Activated CD4-positive, alpha-beta T cell treated with anti-CD3 and anti-CD28 coated beads for 24 hours (primary cell): ENCODE measurements at regions not wholly inside any gene's neighbourhood (a gene's known extent, or its start where the extent isn't known, plus 50 kb on each side); places are given as distances from the start of the nearest gene placed in this dataset.
"Not testable (repeated sequence)": the region's sequence is repeated elsewhere in the genome, so short reads cannot be mapped to it uniquely, and the experiment has no call there.

ENCODE experiments used
- DNase-seq, 2 donors: peaks; one replicate each; pipeline ENCODE4 v3.0.0-alpha.2; 2020; ENCODE audit warnings: low read depth in 2 of 2

GRCh38 chr10:80750268-80750667, 212.6 kb downstream of the SH2D4B start:
- no peak for DNase-seq

GRCh38 chr10:80751940-80752339, 214.2 kb downstream of the SH2D4B start:
- DNase-seq, result no peak

DNA sequence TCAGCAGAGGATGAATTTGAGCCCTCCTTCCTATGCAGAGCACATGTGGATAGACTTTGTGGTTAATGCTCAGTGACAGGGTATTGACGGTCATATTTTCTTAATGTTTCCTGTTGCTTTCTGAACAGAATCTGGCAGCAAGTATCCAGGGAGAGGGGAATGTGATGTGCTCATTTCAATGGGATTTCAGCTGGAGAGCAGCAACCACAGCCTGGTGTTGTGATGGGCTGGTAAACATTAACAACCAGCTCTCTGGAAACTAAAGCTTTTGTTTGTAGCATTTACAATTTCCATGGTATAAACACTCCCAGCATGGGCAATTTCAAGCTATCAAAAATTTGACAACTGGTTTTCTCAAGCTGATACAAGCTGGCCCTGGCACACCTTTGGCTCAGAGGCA, 215.9 kb downstream of the SH2D4B start:
- DNase-seq, result no peak

GRCh38 chr10:80755893-80756292, 218.2 kb downstream of the SH2D4B start:
- no peak for DNase-seq

DNA sequence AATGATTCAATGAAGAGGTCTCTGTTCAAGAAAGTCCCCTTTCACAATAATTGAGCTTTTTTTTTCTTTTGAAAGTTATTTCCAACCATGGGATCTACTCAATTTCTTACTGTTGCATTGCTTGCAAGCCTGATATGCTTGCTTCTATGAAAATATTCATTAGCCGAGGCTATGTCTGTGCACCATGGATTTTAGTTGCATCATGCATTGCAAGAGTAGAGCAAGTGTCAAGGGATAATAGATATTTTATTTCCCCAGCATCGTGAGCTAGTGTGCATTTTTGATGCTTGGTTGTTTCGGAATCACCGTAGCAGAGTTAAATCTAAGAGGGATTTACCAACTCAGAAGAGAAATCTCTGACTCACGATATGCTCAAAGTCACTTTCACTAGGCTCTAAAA, 222.0 kb downstream of the SH2D4B start:
- DNase-seq, result no peak

- no peak for DNase-seq
These were observed 223.2 kb downstream of the SH2D4B start for GRCh38 chr10:80760914-80761371.

DNA sequence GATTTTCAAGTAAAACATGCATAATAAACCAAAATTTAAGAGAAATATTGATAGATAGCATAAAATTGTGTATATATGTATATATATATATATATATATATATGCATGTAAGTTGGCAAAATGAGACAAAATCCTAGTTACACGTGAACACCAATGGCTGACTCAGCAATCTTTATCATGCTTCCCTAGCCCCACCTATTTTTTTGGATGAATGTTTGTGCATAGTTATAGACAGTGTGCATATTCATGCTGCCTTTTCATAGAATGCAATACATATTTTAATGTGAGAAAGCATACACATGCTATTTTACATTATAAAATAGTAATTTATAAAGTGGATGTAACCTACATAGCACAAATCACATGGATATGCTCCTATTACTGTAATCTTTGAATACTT, 230.3 kb downstream of the SH2D4B start:
- DNase-seq, result no peak

DNA sequence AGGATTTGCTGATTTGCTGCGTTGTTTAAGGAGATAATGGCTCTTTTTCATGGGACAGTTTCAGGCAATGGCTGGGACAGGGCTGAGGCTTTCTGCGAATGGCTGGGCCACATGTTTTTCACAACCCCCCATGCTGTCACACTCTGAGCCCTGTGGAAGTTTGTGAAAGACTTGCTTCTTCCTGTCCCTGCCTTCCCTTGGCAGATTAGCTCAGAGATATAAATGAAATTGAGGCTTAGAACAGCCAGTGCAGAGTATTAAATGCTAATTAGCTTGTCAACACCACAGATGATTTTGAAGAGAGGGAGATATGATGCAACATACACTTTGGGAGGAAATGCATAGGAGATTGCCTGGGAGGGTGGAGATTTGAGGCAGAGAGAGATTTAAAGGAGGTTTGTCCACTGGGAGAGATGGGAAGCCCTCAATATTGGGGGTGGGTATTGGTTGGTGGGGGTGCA, 232.0 kb downstream of the SH2D4B start:
- DNase-seq, result no peak

GRCh38 chr10:80770239-80770638, 232.5 kb downstream of the SH2D4B start:
- DNase-seq, result no peak

DNA sequence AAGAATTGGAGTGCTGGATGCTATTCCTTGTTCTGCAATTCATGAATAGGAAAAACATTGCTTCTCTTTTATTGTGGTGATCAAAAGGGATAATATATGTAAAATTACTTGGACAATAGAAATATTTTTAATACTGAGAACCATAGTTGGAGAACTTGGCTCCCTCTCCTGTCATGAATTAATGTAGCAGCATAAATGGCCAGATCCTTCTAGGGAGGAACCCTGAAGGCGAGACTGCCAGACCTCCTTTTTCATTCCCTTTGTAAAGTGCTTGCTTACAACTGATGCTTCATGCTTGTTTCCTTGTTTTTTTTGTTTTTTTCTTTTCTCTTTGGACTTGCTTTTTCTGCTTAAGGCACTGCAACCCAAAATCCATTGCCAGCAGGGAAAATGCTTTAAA, 233.6 kb downstream of the SH2D4B start:
- no peak for DNase-seq

DNA sequence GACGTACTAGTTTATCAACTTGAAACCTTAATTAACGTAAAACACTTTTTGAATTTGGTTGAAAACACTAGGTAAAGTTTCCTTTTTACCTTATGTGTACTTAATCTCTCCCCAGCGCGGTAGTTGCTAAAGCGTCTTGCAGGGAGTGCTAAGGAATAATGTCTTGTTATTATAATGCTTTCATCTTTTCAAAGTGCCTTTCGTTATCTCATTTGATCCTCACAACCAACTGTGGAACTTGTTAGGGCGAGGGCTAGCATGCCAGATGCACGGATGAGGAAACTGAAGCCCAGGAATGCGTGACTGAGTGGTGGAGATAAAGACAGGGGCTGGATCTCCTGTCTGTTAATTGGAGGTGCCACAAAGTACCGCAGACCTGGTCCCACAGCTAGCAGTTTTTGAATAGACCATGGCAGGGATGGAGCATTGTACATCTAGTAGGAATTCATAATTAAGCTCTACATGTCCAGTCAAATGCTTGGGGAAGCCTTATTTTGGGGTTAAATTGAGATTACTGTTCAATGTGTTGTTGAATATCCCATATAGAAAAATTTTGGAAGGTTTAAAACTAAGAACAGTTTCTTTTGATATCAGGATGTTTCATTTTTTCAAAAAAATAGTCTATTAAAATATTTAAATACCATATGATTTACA, 234.3 kb downstream of the SH2D4B start:
- DNase-seq, result no peak

- DNase-seq, result no peak
These were observed 234.9 kb downstream of the SH2D4B start for GRCh38 chr10:80772596-80772995.

DNA sequence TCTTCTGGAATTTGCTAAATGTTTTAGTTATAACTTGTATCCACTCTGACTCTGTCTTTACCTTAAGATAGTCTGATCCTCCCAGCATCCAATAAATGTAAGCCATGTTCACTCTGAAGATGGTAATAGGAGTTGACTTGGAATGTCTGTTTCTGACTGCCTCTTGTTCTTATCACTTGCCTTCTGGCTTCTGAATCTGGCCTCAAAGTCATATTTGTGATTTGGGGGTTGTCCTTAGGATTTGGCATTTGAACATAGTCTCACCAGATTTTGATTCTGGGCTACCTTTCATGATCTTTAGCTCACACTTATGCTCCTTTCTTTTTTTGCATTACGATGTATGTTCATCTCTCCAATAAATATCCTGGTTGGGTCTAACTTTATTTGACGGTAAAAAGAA, 247.0 kb downstream of the SH2D4B start:
- no peak for DNase-seq

DNA sequence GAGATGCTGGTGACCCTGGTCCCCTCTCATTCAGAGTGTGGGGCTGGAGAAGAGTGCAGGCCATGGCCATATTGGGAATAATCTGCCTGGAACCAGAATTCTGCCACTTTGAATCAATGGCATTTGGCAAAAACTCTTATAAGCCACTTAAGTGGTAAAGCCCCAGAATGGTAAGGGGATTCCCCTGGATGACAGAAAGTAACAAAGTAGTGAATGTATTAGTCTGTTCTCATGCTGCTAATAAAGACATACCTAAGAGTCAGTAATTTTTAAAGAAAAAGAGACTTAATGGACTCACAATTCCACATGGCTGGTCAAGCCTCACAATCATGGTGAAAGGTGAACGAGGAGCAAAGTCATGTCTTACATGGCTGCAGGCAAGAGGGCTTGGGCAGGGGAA, 248.6 kb downstream of the SH2D4B start:
- no peak for DNase-seq

GRCh38 chr10:80787952-80788351, 250.2 kb downstream of the SH2D4B start:
- no peak for DNase-seq

GRCh38 chr10:80794994-80795393, 257.3 kb downstream of the SH2D4B start:
- DNase-seq, result no peak

DNA sequence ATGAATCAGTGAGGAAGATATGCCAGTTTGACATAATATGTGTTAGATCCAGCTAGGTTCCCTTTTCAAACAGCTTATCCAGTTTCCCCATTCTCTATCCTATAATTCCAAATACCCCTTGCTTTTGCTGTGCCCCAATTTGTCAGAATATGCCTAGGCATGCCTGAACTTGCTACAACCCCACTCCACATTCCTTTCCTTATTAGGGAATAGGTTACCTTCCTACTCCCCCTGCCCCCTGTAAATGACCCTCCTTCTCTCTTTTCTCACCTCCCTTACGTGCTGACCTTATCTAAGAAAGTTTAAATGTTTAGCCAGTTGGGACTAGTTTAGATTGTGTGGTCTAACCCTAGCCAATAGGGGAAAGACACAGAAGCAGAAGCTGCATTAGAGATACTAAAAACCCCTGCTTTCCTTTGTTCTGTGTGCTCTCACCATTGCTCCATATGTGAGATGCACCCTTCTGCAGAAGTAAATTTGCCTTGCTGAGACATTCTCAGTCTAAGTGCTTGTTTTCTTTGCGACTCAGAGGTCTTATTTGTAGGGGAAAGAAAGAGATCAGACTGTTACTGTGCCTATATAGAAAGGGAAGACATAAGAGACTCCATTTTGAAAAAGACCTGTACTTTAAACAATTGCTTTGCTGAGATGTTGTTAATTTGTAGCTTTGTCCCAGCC, 267.8 kb downstream of the SH2D4B start:
- DNase-seq, result no peak

DNA sequence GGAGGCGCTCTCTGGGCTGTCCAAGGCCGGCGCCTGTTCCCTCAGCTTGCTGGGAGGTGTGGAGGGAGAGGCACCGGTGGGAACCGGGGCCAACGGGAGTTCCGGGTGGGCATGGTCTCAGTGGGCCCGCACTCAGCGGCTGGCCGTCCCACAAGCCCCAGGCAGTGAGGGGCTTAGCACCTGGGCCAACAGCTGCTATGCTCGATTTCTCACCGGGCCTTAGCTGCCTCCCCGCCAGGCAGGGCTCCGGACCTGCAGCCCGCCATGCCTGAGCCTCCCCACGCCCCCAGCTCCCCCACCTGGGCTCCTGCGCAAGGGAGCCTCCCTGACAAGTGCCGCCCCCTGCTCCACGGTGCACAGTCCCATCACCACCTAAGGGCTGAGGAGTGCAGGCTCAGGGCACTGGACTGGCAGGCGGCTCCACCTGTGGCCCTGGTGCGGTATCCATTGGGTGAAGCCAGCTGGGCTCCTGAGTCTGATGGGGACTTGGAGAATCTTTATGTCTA, 276.5 kb downstream of the SH2D4B start:
- no peak for DNase-seq

DNA sequence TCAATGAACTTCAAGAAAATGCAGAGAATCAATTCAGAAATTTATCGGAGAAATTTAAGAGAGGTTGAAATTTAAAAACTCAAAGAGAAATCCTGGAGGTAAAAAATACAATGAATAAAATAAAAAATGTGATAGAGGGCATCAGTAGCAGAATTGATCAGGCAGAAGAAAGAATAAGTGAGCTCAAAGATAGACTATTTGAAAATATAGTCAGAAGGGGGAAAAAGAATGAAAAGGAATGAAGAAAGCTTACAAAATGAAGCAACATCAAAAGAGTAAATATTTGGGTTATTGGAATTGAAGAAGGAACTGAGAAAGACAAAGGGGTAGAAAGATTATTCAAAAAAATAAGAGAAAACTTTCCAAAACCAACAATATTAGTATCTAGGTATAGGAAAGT, 291.4 kb downstream of the SH2D4B start:
- DNase-seq, result no peak

DNA sequence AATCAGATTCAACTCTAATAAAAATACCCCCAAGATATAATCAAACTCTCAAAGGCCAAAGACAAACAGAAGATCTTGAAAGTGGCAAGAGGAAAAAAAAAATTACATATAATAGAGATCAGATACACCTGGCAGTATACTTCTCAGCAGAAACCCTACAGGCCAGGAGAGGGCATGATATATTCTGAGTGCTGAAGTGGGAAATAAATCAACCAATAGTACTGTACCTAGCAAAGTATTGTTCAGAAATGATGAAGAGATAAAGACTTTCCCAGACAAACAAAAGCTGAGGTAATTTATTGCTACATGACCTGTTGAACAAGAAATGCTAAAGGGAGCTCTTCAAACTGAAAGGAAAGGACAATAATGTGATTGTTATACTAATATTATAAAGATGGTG, 291.9 kb downstream of the SH2D4B start:
- DNase-seq, result no peak

GRCh38 chr10:80832693-80833092, 295.0 kb downstream of the SH2D4B start:
- DNase-seq, result not testable (repeated sequence)

- no peak for DNase-seq
These were observed 317.8 kb downstream of the SH2D4B start for GRCh38 chr10:80855348-80855971.

DNA sequence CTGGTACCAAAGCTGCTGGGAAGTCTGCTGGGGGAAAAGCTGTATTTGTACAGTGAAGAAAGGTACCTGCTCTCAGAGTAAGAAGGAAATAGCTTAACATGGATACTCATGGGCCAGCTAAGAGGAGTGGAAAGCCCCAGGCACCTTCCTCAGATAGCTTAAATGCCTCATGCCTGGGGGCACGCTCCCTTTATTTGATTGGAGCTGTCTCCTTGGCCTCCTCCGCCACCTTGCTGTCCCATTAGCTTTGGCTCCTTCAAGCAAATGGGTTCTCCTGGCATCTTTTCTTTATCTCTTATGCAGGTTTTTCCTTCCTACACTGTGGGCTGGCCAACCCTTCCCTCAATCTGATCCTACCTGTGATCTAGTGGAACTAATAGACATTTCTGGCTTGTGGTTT, 318.5 kb downstream of the SH2D4B start:
- no peak for DNase-seq
